Ishikawa (cell line): ENCODE measurements at regions not wholly inside any gene's neighbourhood (a gene's known extent, or its start where the extent isn't known, plus 50 kb on each side); places are given as distances from the start of the nearest gene placed in this dataset.

ENCODE experiments used
- CEBPB ChIP-seq: IDR thresholded peaks from 2 replicates; pipeline ENCODE4 v1.6.1; 2012
- CREB1 ChIP-seq: IDR thresholded peaks from 2 replicates; pipeline ENCODE4 v1.6.1; 2012; ENCODE audit warnings: low read depth
- EGR1 ChIP-seq: IDR thresholded peaks from 2 replicates; pipeline ENCODE4 v1.6.1; 2012
- EP300 ChIP-seq: IDR thresholded peaks from 2 replicates; pipeline ENCODE4 v1.6.1; 2012; ENCODE audit warnings: borderline replicate concordance
- FOXM1 ChIP-seq: IDR thresholded peaks from 2 replicates; pipeline ENCODE4 v1.6.1; 2012; ENCODE audit warnings: low read depth, borderline replicate concordance
- MAX ChIP-seq: IDR thresholded peaks from 2 replicates; pipeline ENCODE4 v1.6.1; 2012
- NFIC ChIP-seq: IDR thresholded peaks from 2 replicates; pipeline ENCODE4 v1.6.1; 2012
- RAD21 ChIP-seq: IDR thresholded peaks from 2 replicates; pipeline ENCODE4 v1.6.1; 2012; ENCODE audit warnings: low read depth
- REST ChIP-seq: IDR thresholded peaks from 2 replicates; pipeline ENCODE4 v1.6.1; 2012; ENCODE audit warnings: low read depth, mild to moderate bottlenecking
- TAF1 ChIP-seq: IDR thresholded peaks from 2 replicates; pipeline ENCODE4 v1.6.1; 2012; ENCODE audit warnings: low read depth, mild to moderate bottlenecking
- TCF12 ChIP-seq: IDR thresholded peaks from 2 replicates; pipeline ENCODE4 v1.6.1; 2012; ENCODE audit warnings: low read depth
- TEAD4 ChIP-seq: IDR thresholded peaks from 2 replicates; pipeline ENCODE4 v1.6.1; 2012
- USF1 ChIP-seq: IDR thresholded peaks from 2 replicates; pipeline ENCODE4 v1.6.1; 2012
- YY1 ChIP-seq: IDR thresholded peaks from 2 replicates; pipeline ENCODE4 v1.6.1; 2012; ENCODE audit warnings: low read depth
- ZBTB7A ChIP-seq: IDR thresholded peaks from 2 replicates; pipeline ENCODE4 v1.6.1; 2012; ENCODE audit warnings: low read depth

- TF ChIP-seq EGR1 (no peak), REST (no peak), CREB1 (no peak), YY1 (no peak), TAF1 (no peak), ZBTB7A (no peak), TCF12 (no peak), NFIC (no peak), TEAD4 (no peak), EP300 (no peak), CEBPB (no peak), MAX (no peak), USF1 (no peak), FOXM1 (no peak), RAD21 (no peak)
Measured at GRCh38 chr2:56540916-56541315, 357.1 kb downstream of the CCDC85A start.

GRCh38 chr2:56542213-56542612 is 358.4 kb downstream of the CCDC85A start:
- TF ChIP-seq EGR1 (no peak), CEBPB (no peak), TCF12 (no peak), REST (no peak), RAD21 (no peak), ZBTB7A (no peak), FOXM1 (no peak), CREB1 (no peak), YY1 (no peak), NFIC (no peak), MAX (no peak), TEAD4 (no peak), TAF1 (no peak), EP300 (no peak)

GRCh38 chr2:56565143-56565542 is 381.4 kb downstream of the CCDC85A start:
- TF ChIP-seq RAD21 (no peak), ZBTB7A (no peak), MAX (no peak), TCF12 (no peak), CEBPB (no peak), TEAD4 (no peak), FOXM1 (no peak), EGR1 (no peak), EP300 (no peak), TAF1 (no peak), REST (no peak), YY1 (no peak), CREB1 (no peak), NFIC (no peak), USF1 (no peak)

GRCh38 chr2:56571074-56571473 is 387.3 kb downstream of the CCDC85A start:
- no peak for TF ChIP-seq EGR1
- no peak for TF ChIP-seq TAF1
- TF ChIP-seq RAD21: no peak
- TF ChIP-seq REST: no peak
- no peak for TF ChIP-seq ZBTB7A
- TF ChIP-seq TCF12: no peak
- no peak for TF ChIP-seq CREB1
- TF ChIP-seq USF1: no peak
- TF ChIP-seq CEBPB: no peak
- no peak for TF ChIP-seq FOXM1
- TF ChIP-seq TEAD4: no peak
- TF ChIP-seq YY1: no peak
- no peak for TF ChIP-seq MAX
- no peak for TF ChIP-seq EP300
- TF ChIP-seq NFIC: no peak
